ENCODE measurements at regions not wholly inside any gene's neighbourhood (a gene's known extent, or its start where the extent isn't known, plus 50 kb on each side); places are given as distances from the start of the nearest gene placed in this dataset.

DNA sequence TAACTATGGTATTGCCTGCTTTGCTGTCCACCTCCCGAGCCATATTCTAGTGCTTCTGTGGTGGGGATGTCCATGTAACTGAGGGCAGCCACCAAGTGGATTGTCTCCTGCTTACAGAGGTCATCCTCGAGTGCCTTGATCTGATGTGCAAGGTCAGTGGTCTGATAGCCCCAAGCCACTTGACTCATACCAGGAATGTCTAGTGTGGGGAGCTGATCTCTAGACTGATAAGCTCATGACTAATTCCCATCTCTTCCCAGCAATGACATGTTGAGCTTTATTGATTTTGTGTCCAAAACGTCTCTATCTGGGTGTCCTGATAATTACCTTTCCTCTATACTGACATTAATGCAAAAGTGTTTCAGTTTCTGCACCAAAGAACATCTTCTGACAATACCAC lies 168.4 kb upstream of the WDR1 start:
- no peaks in the 10 kb centered on the region for H3K9me3 ChIP-seq (ENCODE audit: control insufficient read depth in 2 of 2, low read length in 2 of 2)
- H3K4me3 ChIP-seq (ENCODE audit: low read length in 2 of 2): no peak overlapping the region
- H3K9ac ChIP-seq (ENCODE audit: low read depth in 1 of 2, low read length in 2 of 2): no peak overlapping the region
- H3K4me1 ChIP-seq (ENCODE audit: control insufficient read depth in 2 of 2, insufficient read depth in 2 of 2, low read length in 2 of 2): no peaks in the 10 kb centered on the region
- no peak overlapping the region for H3K27ac ChIP-seq (ENCODE audit: low read depth in 2 of 2, low read length in 2 of 2)
- H3K36me3 ChIP-seq (ENCODE audit: control insufficient read depth in 2 of 2, insufficient read depth in 2 of 2, low read length in 2 of 2): no peaks in the 10 kb centered on the region
- no peaks in the 10 kb centered on the region for H3K27me3 ChIP-seq (ENCODE audit: control insufficient read depth in 2 of 2, insufficient read depth in 2 of 2, low read length in 2 of 2)

DNA sequence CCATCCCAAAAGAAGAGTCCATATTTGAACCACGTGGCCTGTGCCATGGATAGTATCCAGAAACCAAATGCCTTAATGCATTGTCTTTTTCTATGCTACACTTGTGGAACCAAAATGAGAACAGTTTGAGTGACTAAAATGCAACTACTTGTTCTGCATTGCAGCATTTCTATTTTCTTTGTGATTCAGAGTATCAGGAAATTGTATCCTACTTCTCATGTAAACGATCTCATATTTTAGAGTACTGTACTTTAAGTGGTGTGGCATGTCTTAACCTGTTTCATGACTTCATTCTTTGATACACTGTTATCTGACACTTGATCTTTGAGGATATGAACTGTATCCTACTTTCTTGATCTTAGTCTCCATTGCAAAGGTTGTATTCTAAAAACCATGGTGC lies 167.2 kb upstream of the WDR1 start:
- Histone ChIP-seq H3K36me3 (ENCODE audit: control insufficient read depth in 2 of 2, insufficient read depth in 2 of 2, low read length in 2 of 2) (no peaks in the 10 kb centered on the region), H3K27me3 (ENCODE audit: control insufficient read depth in 2 of 2, insufficient read depth in 2 of 2, low read length in 2 of 2) (no peaks in the 10 kb centered on the region), H3K27ac (ENCODE audit: low read depth in 2 of 2, low read length in 2 of 2) (no peak overlapping the region), H3K9me3 (ENCODE audit: control insufficient read depth in 2 of 2, low read length in 2 of 2) (no peaks in the 10 kb centered on the region), H3K9ac (ENCODE audit: low read depth in 1 of 2, low read length in 2 of 2) (no peak overlapping the region), H3K4me1 (ENCODE audit: control insufficient read depth in 2 of 2, insufficient read depth in 2 of 2, low read length in 2 of 2) (no peaks in the 10 kb centered on the region), H3K4me3 (ENCODE audit: low read length in 2 of 2) (no peak overlapping the region)

DNA sequence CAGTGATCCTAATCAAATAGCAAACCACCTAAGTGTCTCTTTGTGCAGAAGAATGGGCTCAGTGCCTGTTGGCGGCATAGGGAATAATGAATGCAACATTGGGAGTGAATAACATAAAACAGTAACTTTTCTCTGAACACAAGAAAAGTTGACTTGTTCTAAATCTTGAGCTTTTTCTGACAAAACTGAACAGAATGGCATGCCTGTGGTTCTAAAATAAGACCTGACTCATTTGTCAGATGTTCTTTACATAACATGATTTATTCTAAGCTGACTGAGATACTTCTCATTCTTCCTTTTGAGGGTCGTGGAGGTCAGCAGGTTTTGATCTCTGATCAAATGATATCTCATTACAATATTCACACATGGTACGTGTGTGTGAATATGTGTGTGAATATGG lies 165.4 kb upstream of the WDR1 start:
- no peaks in the 10 kb centered on the region for H3K36me3 ChIP-seq (ENCODE audit: control insufficient read depth in 2 of 2, insufficient read depth in 2 of 2, low read length in 2 of 2)
- H3K9me3 ChIP-seq (ENCODE audit: control insufficient read depth in 2 of 2, low read length in 2 of 2): no peaks in the 10 kb centered on the region
- H3K4me1 ChIP-seq (ENCODE audit: control insufficient read depth in 2 of 2, insufficient read depth in 2 of 2, low read length in 2 of 2): no peaks in the 10 kb centered on the region
- no peak overlapping the region for H3K4me3 ChIP-seq (ENCODE audit: low read length in 2 of 2)
- no peak overlapping the region for H3K9ac ChIP-seq (ENCODE audit: low read depth in 1 of 2, low read length in 2 of 2)
- H3K27me3 ChIP-seq (ENCODE audit: control insufficient read depth in 2 of 2, insufficient read depth in 2 of 2, low read length in 2 of 2): no peaks in the 10 kb centered on the region
- H3K27ac ChIP-seq (ENCODE audit: low read depth in 2 of 2, low read length in 2 of 2): no peak overlapping the region

- Histone ChIP-seq H3K27me3 (ENCODE audit: control insufficient read depth in 2 of 2, insufficient read depth in 2 of 2, low read length in 2 of 2) (no peaks in the 10 kb centered on the region), H3K9me3 (ENCODE audit: control insufficient read depth in 2 of 2, low read length in 2 of 2) (no peaks in the 10 kb centered on the region), H3K27ac (ENCODE audit: low read depth in 2 of 2, low read length in 2 of 2) (no peak overlapping the region), H3K9ac (ENCODE audit: low read depth in 1 of 2, low read length in 2 of 2) (no peak overlapping the region), H3K36me3 (ENCODE audit: control insufficient read depth in 2 of 2, insufficient read depth in 2 of 2, low read length in 2 of 2) (no peaks in the 10 kb centered on the region), H3K4me1 (ENCODE audit: control insufficient read depth in 2 of 2, insufficient read depth in 2 of 2, low read length in 2 of 2) (no peaks in the 10 kb centered on the region), H3K4me3 (ENCODE audit: low read length in 2 of 2) (no peak overlapping the region)
These were observed 162.7 kb upstream of the WDR1 start for GRCh38 chr4:10279261-10279660.

- no peaks in the 10 kb centered on the region for H3K9me3 ChIP-seq (ENCODE audit: control insufficient read depth in 2 of 2, low read length in 2 of 2)
- no peaks in the 10 kb centered on the region for H3K4me1 ChIP-seq (ENCODE audit: control insufficient read depth in 2 of 2, insufficient read depth in 2 of 2, low read length in 2 of 2)
- no peaks in the 10 kb centered on the region for H3K36me3 ChIP-seq (ENCODE audit: control insufficient read depth in 2 of 2, insufficient read depth in 2 of 2, low read length in 2 of 2)
- H3K27me3 ChIP-seq (ENCODE audit: control insufficient read depth in 2 of 2, insufficient read depth in 2 of 2, low read length in 2 of 2): no peaks in the 10 kb centered on the region
- no peak overlapping the region for H3K4me3 ChIP-seq (ENCODE audit: low read length in 2 of 2)
- no peak overlapping the region for H3K9ac ChIP-seq (ENCODE audit: low read depth in 1 of 2, low read length in 2 of 2)
- no peak overlapping the region for H3K27ac ChIP-seq (ENCODE audit: low read depth in 2 of 2, low read length in 2 of 2)
These were observed 161.5 kb upstream of the WDR1 start for GRCh38 chr4:10278071-10278470.

DNA sequence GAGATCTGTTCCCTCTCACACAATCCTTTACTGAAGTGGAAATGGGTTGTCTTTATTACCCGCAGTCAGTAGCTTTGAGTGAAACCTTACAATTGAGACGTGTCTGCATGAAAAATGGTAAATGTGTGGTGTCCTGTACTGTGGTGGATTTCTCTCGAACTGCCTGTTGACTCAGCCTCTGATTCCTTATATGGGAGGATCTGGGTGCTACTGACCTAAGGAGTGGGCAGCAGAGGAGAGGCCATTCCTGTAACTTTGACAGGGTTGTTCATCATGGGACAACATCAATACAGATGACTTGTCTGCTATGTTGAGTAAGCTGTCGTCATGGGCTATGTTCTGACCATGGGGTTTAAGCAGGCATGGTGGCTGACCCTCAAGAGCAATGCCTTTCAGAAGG lies 159.6 kb upstream of the WDR1 start:
- H3K36me3 ChIP-seq (ENCODE audit: control insufficient read depth in 2 of 2, insufficient read depth in 2 of 2, low read length in 2 of 2): no peaks in the 10 kb centered on the region
- H3K4me1 ChIP-seq (ENCODE audit: control insufficient read depth in 2 of 2, insufficient read depth in 2 of 2, low read length in 2 of 2): no peaks in the 10 kb centered on the region
- no peak overlapping the region for H3K4me3 ChIP-seq (ENCODE audit: low read length in 2 of 2)
- no peak overlapping the region for H3K27ac ChIP-seq (ENCODE audit: low read depth in 2 of 2, low read length in 2 of 2)
- no peak overlapping the region for H3K9ac ChIP-seq (ENCODE audit: low read depth in 1 of 2, low read length in 2 of 2)
- peaks cover 0 to 3% of the 10 kb centered on the region in 2 donors for H3K27me3 ChIP-seq (ENCODE audit: control insufficient read depth in 2 of 2, insufficient read depth in 2 of 2, low read length in 2 of 2)
- no peaks in the 10 kb centered on the region for H3K9me3 ChIP-seq (ENCODE audit: control insufficient read depth in 2 of 2, low read length in 2 of 2)

DNA sequence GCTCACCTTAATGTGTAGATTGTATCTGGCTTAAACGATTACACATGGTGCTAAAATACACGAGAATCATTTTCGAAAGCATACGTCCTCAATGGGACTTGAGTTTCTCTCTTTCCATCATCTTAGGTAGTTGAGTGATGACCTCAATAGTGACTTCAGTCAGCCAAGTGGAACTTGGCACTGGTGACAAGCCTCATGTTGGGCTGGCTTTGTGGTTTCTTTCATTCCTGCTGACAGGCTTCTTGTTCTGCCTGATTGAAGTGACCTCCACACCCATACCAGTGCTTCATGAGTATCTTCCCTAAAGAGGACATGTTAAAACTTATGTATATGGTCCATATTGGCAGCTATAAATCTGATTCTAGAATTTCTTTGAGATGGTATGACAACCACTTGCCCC lies 159.1 kb upstream of the WDR1 start:
- Histone ChIP-seq H3K4me3 (ENCODE audit: low read length in 2 of 2) (no peak overlapping the region), H3K9me3 (ENCODE audit: control insufficient read depth in 2 of 2, low read length in 2 of 2) (no peaks in the 10 kb centered on the region), H3K9ac (ENCODE audit: low read depth in 1 of 2, low read length in 2 of 2) (no peak overlapping the region), H3K27me3 (ENCODE audit: control insufficient read depth in 2 of 2, insufficient read depth in 2 of 2, low read length in 2 of 2) (peaks cover 3 to 4% of the 10 kb centered on the region in 2 donors), H3K27ac (ENCODE audit: low read depth in 2 of 2, low read length in 2 of 2) (no peak overlapping the region), H3K4me1 (ENCODE audit: control insufficient read depth in 2 of 2, insufficient read depth in 2 of 2, low read length in 2 of 2) (no peaks in the 10 kb centered on the region), H3K36me3 (ENCODE audit: control insufficient read depth in 2 of 2, insufficient read depth in 2 of 2, low read length in 2 of 2) (no peaks in the 10 kb centered on the region)

DNA sequence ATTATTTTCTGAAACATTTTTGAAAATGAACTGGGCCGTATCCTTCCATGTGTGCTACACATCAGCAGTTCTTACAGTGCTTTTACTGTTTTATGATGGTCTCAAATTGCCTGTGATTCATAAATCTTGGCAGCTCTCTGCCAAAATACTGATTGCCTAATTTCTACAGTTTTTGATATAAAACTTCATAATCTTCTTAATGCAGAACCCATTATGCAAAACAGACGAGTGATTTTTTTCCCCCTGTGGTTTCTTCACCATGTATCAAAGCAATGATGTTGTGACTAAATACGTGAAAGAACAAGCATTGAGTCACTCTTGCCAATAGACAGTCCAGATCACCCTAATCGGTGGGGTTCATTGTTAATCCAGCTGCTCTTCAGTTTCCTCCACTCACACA lies 156.4 kb upstream of the WDR1 start:
- Histone ChIP-seq H3K9ac (ENCODE audit: low read depth in 1 of 2, low read length in 2 of 2) (no peak overlapping the region), H3K36me3 (ENCODE audit: control insufficient read depth in 2 of 2, insufficient read depth in 2 of 2, low read length in 2 of 2) (no peaks in the 10 kb centered on the region), H3K4me3 (ENCODE audit: low read length in 2 of 2) (no peak overlapping the region), H3K27ac (ENCODE audit: low read depth in 2 of 2, low read length in 2 of 2) (no peak overlapping the region), H3K27me3 (ENCODE audit: control insufficient read depth in 2 of 2, insufficient read depth in 2 of 2, low read length in 2 of 2) (peaks cover 3 to 4% of the 10 kb centered on the region in 2 donors), H3K4me1 (ENCODE audit: control insufficient read depth in 2 of 2, insufficient read depth in 2 of 2, low read length in 2 of 2) (no peaks in the 10 kb centered on the region), H3K9me3 (ENCODE audit: control insufficient read depth in 2 of 2, low read length in 2 of 2) (no peaks in the 10 kb centered on the region)

DNA sequence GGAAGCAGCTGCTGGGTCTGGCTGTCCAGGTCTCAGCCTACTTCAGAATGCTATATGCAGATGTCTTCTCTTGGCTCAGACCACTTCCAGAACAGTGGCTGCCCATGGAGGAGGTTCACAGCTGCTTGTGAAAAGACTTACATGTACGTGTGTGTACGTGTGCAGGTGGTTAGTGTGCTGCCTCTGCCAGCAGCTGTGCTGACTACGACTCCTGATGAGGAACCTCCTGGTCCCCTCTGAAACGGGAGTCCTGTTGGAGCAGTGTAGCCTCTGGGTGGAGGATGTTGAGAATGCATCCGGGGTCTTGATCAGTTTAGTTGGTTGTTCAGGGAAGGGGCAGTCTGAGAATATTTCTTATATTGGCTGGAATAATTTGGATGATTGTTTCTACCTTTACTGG lies 155.9 kb upstream of the WDR1 start:
- H3K9me3 ChIP-seq (ENCODE audit: control insufficient read depth in 2 of 2, low read length in 2 of 2): no peaks in the 10 kb centered on the region
- H3K36me3 ChIP-seq (ENCODE audit: control insufficient read depth in 2 of 2, insufficient read depth in 2 of 2, low read length in 2 of 2): no peaks in the 10 kb centered on the region
- H3K4me1 ChIP-seq (ENCODE audit: control insufficient read depth in 2 of 2, insufficient read depth in 2 of 2, low read length in 2 of 2): peaks cover 0 to under 1% of the 10 kb centered on the region in 2 donors
- no peak overlapping the region for H3K27ac ChIP-seq (ENCODE audit: low read depth in 2 of 2, low read length in 2 of 2)
- H3K27me3 ChIP-seq (ENCODE audit: control insufficient read depth in 2 of 2, insufficient read depth in 2 of 2, low read length in 2 of 2): peaks cover 3 to 4% of the 10 kb centered on the region in 2 donors
- H3K9ac ChIP-seq (ENCODE audit: low read depth in 1 of 2, low read length in 2 of 2): no peak overlapping the region
- H3K4me3 ChIP-seq (ENCODE audit: low read length in 2 of 2): no peak overlapping the region

- no peak overlapping the region for H3K27ac ChIP-seq (ENCODE audit: low read depth in 2 of 2, low read length in 2 of 2)
- H3K4me3 ChIP-seq (ENCODE audit: low read length in 2 of 2): no peak overlapping the region
- H3K9me3 ChIP-seq (ENCODE audit: control insufficient read depth in 2 of 2, low read length in 2 of 2): no peaks in the 10 kb centered on the region
- H3K4me1 ChIP-seq (ENCODE audit: control insufficient read depth in 2 of 2, insufficient read depth in 2 of 2, low read length in 2 of 2): peaks cover 0 to 2% of the 10 kb centered on the region in 2 donors
- H3K9ac ChIP-seq (ENCODE audit: low read depth in 1 of 2, low read length in 2 of 2): no peak overlapping the region
- peaks cover 3 to 4% of the 10 kb centered on the region in 2 donors for H3K27me3 ChIP-seq (ENCODE audit: control insufficient read depth in 2 of 2, insufficient read depth in 2 of 2, low read length in 2 of 2)
- no peaks in the 10 kb centered on the region for H3K36me3 ChIP-seq (ENCODE audit: control insufficient read depth in 2 of 2, insufficient read depth in 2 of 2, low read length in 2 of 2)
These were observed 150.5 kb upstream of the WDR1 start for GRCh38 chr4:10267066-10267465.

DNA sequence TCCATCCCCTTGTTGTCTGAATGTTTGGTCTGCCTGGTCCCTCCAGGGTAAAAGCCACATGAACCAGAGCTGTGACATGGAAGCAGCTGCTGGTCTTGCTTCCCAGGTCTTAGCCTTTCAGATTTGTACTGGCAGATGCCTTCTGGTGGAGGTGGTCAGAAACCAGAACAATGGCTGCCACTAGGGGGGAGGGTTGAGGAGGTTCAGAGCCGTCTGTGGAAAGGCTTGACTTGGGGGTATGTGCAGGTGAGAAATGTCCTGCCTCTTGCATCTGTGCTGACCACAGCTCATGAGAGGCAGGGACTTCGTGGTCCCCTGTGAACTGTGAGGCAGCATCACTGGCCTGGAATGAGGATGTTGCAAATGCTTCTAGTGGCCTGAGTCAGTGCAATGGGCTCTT lies 144.2 kb upstream of the WDR1 start:
- no peaks in the 10 kb centered on the region for H3K4me1 ChIP-seq (ENCODE audit: control insufficient read depth in 2 of 2, insufficient read depth in 2 of 2, low read length in 2 of 2)
- H3K9ac ChIP-seq (ENCODE audit: low read depth in 1 of 2, low read length in 2 of 2): no peak overlapping the region
- no peaks in the 10 kb centered on the region for H3K36me3 ChIP-seq (ENCODE audit: control insufficient read depth in 2 of 2, insufficient read depth in 2 of 2, low read length in 2 of 2)
- H3K27me3 ChIP-seq (ENCODE audit: control insufficient read depth in 2 of 2, insufficient read depth in 2 of 2, low read length in 2 of 2): no peaks in the 10 kb centered on the region
- no peak overlapping the region for H3K4me3 ChIP-seq (ENCODE audit: low read length in 2 of 2)
- H3K27ac ChIP-seq (ENCODE audit: low read depth in 2 of 2, low read length in 2 of 2): no peak overlapping the region
- no peaks in the 10 kb centered on the region for H3K9me3 ChIP-seq (ENCODE audit: control insufficient read depth in 2 of 2, low read length in 2 of 2)
